ENCODE measurements at regions not wholly inside any gene's neighbourhood (a gene's known extent, or its start where the extent isn't known, plus 50 kb on each side); places are given as distances from the start of the nearest gene placed in this dataset.
"Not testable (repeated sequence)": the region's sequence is repeated elsewhere in the genome, so short reads cannot be mapped to it uniquely, and the experiment has no call there.

- not testable (repeated sequence) for DNase-seq (ENCODE audit: insufficient read length, low spot score); FAIRE-seq
Measured at GRCh38 chr1:149227933-149228665, 124.7 kb upstream of the NBPF9 start.

GRCh38 chr1:149228672-149229585 is 125.6 kb upstream of the NBPF9 start:
- not testable (repeated sequence) for DNase-seq (ENCODE audit: insufficient read length, low spot score); FAIRE-seq

GRCh38 chr1:149229813-149230212 is 126.5 kb upstream of the NBPF9 start:
- FAIRE-seq; DNase-seq (ENCODE audit: insufficient read length, low spot score): not testable (repeated sequence)

- FAIRE-seq; DNase-seq (ENCODE audit: insufficient read length, low spot score): not testable (repeated sequence)
Measured at GRCh38 chr1:149234926-149235914, 131.9 kb upstream of the NBPF9 start.

- FAIRE-seq; DNase-seq (ENCODE audit: insufficient read length, low spot score): not testable (repeated sequence)
Measured at GRCh38 chr1:149237515-149237914, 134.2 kb upstream of the NBPF9 start.

GRCh38 chr1:149239897-149240508 is 136.7 kb upstream of the NBPF9 start:
- DNase-seq (ENCODE audit: insufficient read length, low spot score); FAIRE-seq: not testable (repeated sequence)

GRCh38 chr1:149240530-149240929 is 137.2 kb upstream of the NBPF9 start:
- DNase-seq (ENCODE audit: insufficient read length, low spot score); FAIRE-seq: not testable (repeated sequence)

GRCh38 chr1:149241272-149241671 is 137.9 kb upstream of the NBPF9 start:
- not testable (repeated sequence) for FAIRE-seq; DNase-seq (ENCODE audit: insufficient read length, low spot score)

GRCh38 chr1:149243572-149243971 is 140.2 kb upstream of the NBPF9 start:
- not testable (repeated sequence) for DNase-seq (ENCODE audit: insufficient read length, low spot score); FAIRE-seq

GRCh38 chr1:149244621-149245020 is 141.3 kb upstream of the NBPF9 start:
- DNase-seq (ENCODE audit: insufficient read length, low spot score); FAIRE-seq: not testable (repeated sequence)

- DNase-seq (ENCODE audit: insufficient read length, low spot score); FAIRE-seq: not testable (repeated sequence)
Measured at GRCh38 chr1:149246212-149246611, 142.9 kb upstream of the NBPF9 start.

- not testable (repeated sequence) for FAIRE-seq; DNase-seq (ENCODE audit: insufficient read length, low spot score)
Measured at GRCh38 chr1:149248610-149249009, 145.3 kb upstream of the NBPF9 start.

GRCh38 chr1:149249850-149250467 is 146.6 kb upstream of the NBPF9 start:
- not testable (repeated sequence) for DNase-seq (ENCODE audit: insufficient read length, low spot score); FAIRE-seq

GRCh38 chr1:149254894-149255847 is 151.8 kb upstream of the NBPF9 start:
- FAIRE-seq; DNase-seq (ENCODE audit: insufficient read length, low spot score): not testable (repeated sequence)

- DNase-seq (ENCODE audit: insufficient read length, low spot score); FAIRE-seq: not testable (repeated sequence)
Measured at GRCh38 chr1:149260284-149260683, 156.9 kb upstream of the NBPF9 start.

- FAIRE-seq; DNase-seq (ENCODE audit: insufficient read length, low spot score): not testable (repeated sequence)
Measured at GRCh38 chr1:149260736-149261340, 157.5 kb upstream of the NBPF9 start.

- not testable (repeated sequence) for FAIRE-seq; DNase-seq (ENCODE audit: insufficient read length, low spot score)
Measured at GRCh38 chr1:149267287-149267686, 163.9 kb upstream of the NBPF9 start.
